WTC11 (cell line): ENCODE measurements at regions not wholly inside any gene's neighbourhood (a gene's known extent, or its start where the extent isn't known, plus 50 kb on each side); places are given as distances from the start of the nearest gene placed in this dataset.

ENCODE experiments used
- ATAC-seq: fragments of 200-7000 bp; cut with Tn5 transposase; 2 replicates; pipeline ENCODE4 v1.10.0; 2021; ENCODE audit warnings: mild to moderate bottlenecking, moderate library complexity
- CTCF ChIA-PET: fragments of 300-600 bp; sonication (Branson Sonifier 250); formaldehyde crosslinking; loops from one replicate; lab custom pipeline; 2021; ENCODE audit warnings: antibody characterized with exemption; lab: Charles Lee
- POLR2A ChIA-PET: fragments of 350-600 bp; sonication (Branson Sonifier 250); formaldehyde crosslinking; loops from one replicate; lab custom pipeline; 2021; ENCODE audit warnings: antibody characterized with exemption; lab: Charles Lee
- DNase-seq: peaks from one replicate; pipeline ENCODE4 v3.0.0; 2021; ENCODE audit warnings: low spot score
- H3K27ac Mint-ChIP-seq: 2 replicates; pipeline ENCODE4 v1.8.0; 2021; ENCODE audit warnings: mixed read lengths
- H3K27me3 Mint-ChIP-seq: 2 replicates; pipeline ENCODE4 v1.8.0; 2021; ENCODE audit warnings: low read depth, mild to moderate bottlenecking, moderate library complexity, mixed read lengths
- H3K36me3 Mint-ChIP-seq: 2 replicates; pipeline ENCODE4 v1.8.0; 2021; ENCODE audit warnings: mixed read lengths
- H3K4me1 Mint-ChIP-seq: 2 replicates; pipeline ENCODE4 v1.8.0; 2022; ENCODE audit warnings: mixed read lengths
- H3K4me3 Mint-ChIP-seq: 2 replicates; pipeline ENCODE4 v1.8.0; 2021; ENCODE audit warnings: mild to moderate bottlenecking, moderate library complexity, mixed read lengths
- H3K9me3 Mint-ChIP-seq: 2 replicates; pipeline ENCODE4 v1.8.0; 2021; ENCODE audit warnings: mixed read lengths
- ARID4B ChIP-seq: sonication (generic); formaldehyde crosslinking; IDR thresholded peaks from 2 replicates; pipeline ENCODE4 v1.8.0; 2023; ENCODE audit warnings: missing genetic modification reagents, mild to moderate bottlenecking, borderline replicate concordance
- ATF2 ChIP-seq: sonication (generic); formaldehyde crosslinking; IDR thresholded peaks from 2 replicates; pipeline ENCODE4 v1.8.1; 2022; ENCODE audit warnings: low read depth, missing genetic modification reagents, borderline replicate concordance
- CTCF ChIP-seq: fragments of 200-600 bp; IDR thresholded peaks from 2 replicates; pipeline ENCODE4 v1.8.0; 2022; ENCODE audit warnings: antibody characterized with exemption
- E2F1 ChIP-seq: sonication (generic); formaldehyde crosslinking; IDR thresholded peaks from 2 replicates; pipeline ENCODE4 v1.8.0; 2022; ENCODE audit warnings: mild to moderate bottlenecking, missing genetic modification reagents
- E2F5 ChIP-seq: sonication (generic); formaldehyde crosslinking; IDR thresholded peaks from 2 replicates; pipeline ENCODE4 v1.8.1; 2022; ENCODE audit warnings: mild to moderate bottlenecking, moderate library complexity, missing genetic modification reagents
- FOXK1 ChIP-seq: sonication (generic); formaldehyde crosslinking; IDR thresholded peaks from 2 replicates; pipeline ENCODE4 v1.8.0; 2022; ENCODE audit warnings: mild to moderate bottlenecking, moderate library complexity, missing genetic modification reagents
- FOXP4 ChIP-seq: sonication (generic); formaldehyde crosslinking; IDR thresholded peaks from 2 replicates; pipeline ENCODE4 v1.8.0; 2022; ENCODE audit warnings: mild to moderate bottlenecking, missing genetic modification reagents
- GABPB1 ChIP-seq: sonication (generic); formaldehyde crosslinking; IDR thresholded peaks from 2 replicates; pipeline ENCODE4 v1.8.1; 2023; ENCODE audit warnings: mild to moderate bottlenecking, missing genetic modification reagents
- GTF2I ChIP-seq: fragments of 250-450 bp; sonication (Bioruptor Pico); conservative IDR thresholded peaks from 2 replicates; pipeline ENCODE4 v1.4.0; 2021; ENCODE audit warnings: mild to moderate bottlenecking
- IRF1 ChIP-seq: sonication (generic); formaldehyde crosslinking; IDR thresholded peaks from 2 replicates; pipeline ENCODE4 v1.8.0; 2023; ENCODE audit warnings: missing genetic modification reagents
- MAX ChIP-seq: sonication (generic); formaldehyde crosslinking; IDR thresholded peaks from 2 replicates; pipeline ENCODE4 v1.8.0; 2022; ENCODE audit warnings: mild to moderate bottlenecking, missing genetic modification reagents
- MXD4 ChIP-seq: fragments of 250-450 bp; sonication (Bioruptor Pico); IDR thresholded peaks from 2 replicates; pipeline ENCODE4 v1.8.0; 2021; ENCODE audit warnings: mild to moderate bottlenecking, moderate library complexity, borderline replicate concordance
- NFATC4 ChIP-seq: fragments of 250-450 bp; sonication (Bioruptor Pico); IDR thresholded peaks from 2 replicates; pipeline ENCODE4 v1.9.0; 2021; ENCODE audit warnings: mild to moderate bottlenecking
- NR1H2 ChIP-seq: sonication (generic); formaldehyde crosslinking; IDR thresholded peaks from 2 replicates; pipeline ENCODE4 v1.9.0; 2021; ENCODE audit warnings: mild to moderate bottlenecking, moderate library complexity, missing genetic modification reagents
- NR3C1 ChIP-seq: sonication (generic); formaldehyde crosslinking; conservative IDR thresholded peaks from 2 replicates; pipeline ENCODE4 v1.8.1; 2023; ENCODE audit warnings: low read depth, mild to moderate bottlenecking, missing genetic modification reagents
- TP53 ChIP-seq: sonication (generic); formaldehyde crosslinking; IDR thresholded peaks from 2 replicates; pipeline ENCODE4 v1.8.1; 2023; ENCODE audit warnings: mild to moderate bottlenecking, missing genetic modification reagents
- ZNF317 ChIP-seq: sonication (generic); formaldehyde crosslinking; IDR thresholded peaks from 2 replicates; pipeline ENCODE4 v1.8.1; 2023; ENCODE audit warnings: low read depth, mild to moderate bottlenecking, moderate library complexity, missing genetic modification reagents, borderline replicate concordance
- ZNF425 ChIP-seq: fragments of 250-450 bp; sonication (Bioruptor Pico); conservative IDR thresholded peaks from 2 replicates; pipeline ENCODE4 v1.9.0; 2021; ENCODE audit warnings: mild to moderate bottlenecking
- ZNF671 ChIP-seq: fragments of 250-450 bp; sonication (Bioruptor Pico); IDR thresholded peaks from 2 replicates; pipeline ENCODE4 v1.8.0; 2021; ENCODE audit warnings: mild to moderate bottlenecking

GRCh38 chr5:61230492-61230891 is 68.2 kb upstream of the SMIM15 start (continued):
- TF ChIP-seq ZNF425 (CRISPR knock-in tag), result no peak
- TF ChIP-seq MAX (CRISPR knock-in tag), result no peak
- no peak for TF ChIP-seq ATF2 (CRISPR knock-in tag)
- no peak for TF ChIP-seq ZNF317 (CRISPR knock-in tag)
- no peak for TF ChIP-seq NR1H2 (CRISPR knock-in tag)
- no peak for TF ChIP-seq TP53 (CRISPR knock-in tag)
- no peak for TF ChIP-seq NFATC4 (CRISPR knock-in tag)

- Mint-ChIP-seq H3K27me3 (no peaks in the 10 kb centered on the region), H3K4me1 (no peaks in the 10 kb centered on the region), H3K4me3 (no peak overlapping the region), H3K27ac (no peak overlapping the region), H3K9me3 (peaks cover 13% of the 10 kb centered on the region; the same call in 1 of the 2 replicates), H3K36me3 (no peaks in the 10 kb centered on the region)
- ATAC-seq (no peak), DNase-seq (no peak)
- ChIA-PET CTCF (no interaction called here), POLR2A (no interaction called here)
- TF ChIP-seq NR3C1 (CRISPR knock-in tag), result no peak
- no peak for TF ChIP-seq IRF1 (CRISPR knock-in tag)
- no peak for TF ChIP-seq E2F5 (CRISPR knock-in tag)
- TF ChIP-seq E2F1 (CRISPR knock-in tag), result no peak
- TF ChIP-seq GTF2I (CRISPR knock-in tag), result no peak
- no peak for TF ChIP-seq MXD4 (CRISPR knock-in tag)
- TF ChIP-seq ZNF671 (CRISPR knock-in tag), result no peak
- no peak for TF ChIP-seq GABPB1
- no peak for TF ChIP-seq FOXP4 (CRISPR knock-in tag)
- TF ChIP-seq CTCF, result no peak
- TF ChIP-seq ARID4B (CRISPR knock-in tag), result no peak
- TF ChIP-seq FOXK1, result no peak
Measured at GRCh38 chr5:61231813-61232212, 69.5 kb upstream of the SMIM15 start.
